Muscle of leg (tissue), 3 donors: ENCODE measurements at regions not wholly inside any gene's neighbourhood (a gene's known extent, or its start where the extent isn't known, plus 50 kb on each side); places are given as distances from the start of the nearest gene placed in this dataset.

Experiments
- DNase-seq: peaks from one replicate; pipeline ENCODE4 v3.0.0; 2013
- H3K27ac ChIP-seq: one replicate; pipeline ENCODE4 v1.5.1; 2013; ENCODE audit warnings: mild to moderate bottlenecking, low read length, control low read depth
- H3K27me3 ChIP-seq: one replicate; pipeline ENCODE4 v1.6.1; 2013; ENCODE audit warnings: low read length; ENCODE audit not compliant: control insufficient read depth, insufficient read depth
- H3K36me3 ChIP-seq: one replicate; pipeline ENCODE4 v1.6.1; 2013; ENCODE audit warnings: low read length; ENCODE audit not compliant: control insufficient read depth, insufficient read depth
- H3K4me1 ChIP-seq: one replicate; pipeline ENCODE4 v1.6.1; 2013; ENCODE audit warnings: low read length; ENCODE audit not compliant: control insufficient read depth, insufficient read depth
- H3K4me3 ChIP-seq: one replicate; pipeline ENCODE4 v1.5.1; 2013; ENCODE audit warnings: low read length, control low read depth
- H3K9me3 ChIP-seq: replicated peaks from 2 replicates; pipeline ENCODE4 v1.6.1; 2013; ENCODE audit warnings: low read depth, low read length; ENCODE audit not compliant: control insufficient read depth
- WGBS: methylation state at CpG from one replicate; pipeline ENCODE4 v1.1.5; 2013; ENCODE audit warnings: missing lambda C conversion rate; ENCODE audit not compliant: insufficient coverage; 5-methylcytosine and 5-hydroxymethylcytosine counted together

DNA sequence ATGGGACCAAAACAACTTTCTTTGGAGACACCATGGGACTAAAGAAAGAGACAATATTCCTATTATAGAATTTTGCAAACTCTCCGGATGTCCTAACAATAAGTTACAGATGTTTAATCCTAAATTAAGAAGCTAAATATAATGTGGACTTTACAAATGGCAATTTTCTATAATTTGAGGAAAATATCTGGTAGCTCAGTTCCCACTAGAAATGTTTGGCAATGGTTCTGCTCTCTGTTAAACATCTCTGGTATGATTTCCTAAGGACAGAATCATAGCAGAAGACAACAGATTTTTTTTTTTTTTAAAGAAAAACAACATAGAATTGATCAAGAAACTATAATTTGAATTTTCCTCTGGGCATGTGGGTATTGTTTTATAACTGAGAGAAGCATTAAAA lies 232.8 kb downstream of the ENC1 start:
- no peaks in the 10 kb centered on the region for H3K36me3 ChIP-seq
- H3K27me3 ChIP-seq = no peaks in the 10 kb centered on the region
- peaks cover 15% of the 10 kb centered on the region for H3K4me1 ChIP-seq
- no peak overlapping the region for H3K27ac ChIP-seq
- no CpG with 5 or more reads among the region's 1 CpG for WGBS
- H3K4me3 ChIP-seq = no peak overlapping the region
- DNase-seq = peak; percentile 81
- H3K9me3 ChIP-seq = no peaks in the 10 kb centered on the region

DNA sequence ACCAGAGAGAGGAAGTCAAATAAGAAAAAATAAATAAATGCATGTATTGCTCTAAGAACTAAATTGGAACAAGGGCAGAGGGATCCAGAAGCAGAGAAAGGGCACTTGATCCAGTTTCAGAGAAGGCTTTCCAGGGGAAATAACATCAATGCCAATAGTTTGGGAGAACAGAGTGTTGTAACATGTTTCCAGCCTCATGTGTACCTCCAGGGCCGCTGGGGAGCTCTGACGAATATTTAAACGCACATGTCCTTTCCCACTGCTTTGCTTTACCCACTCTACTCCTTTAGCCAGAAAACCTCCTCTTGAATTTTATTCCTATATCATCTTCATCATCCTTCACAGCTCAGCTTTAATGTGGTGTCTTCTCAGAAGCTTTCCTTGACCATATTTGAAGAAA lies 233.7 kb downstream of the ENC1 start:
- no peak for DNase-seq
- H3K9me3 ChIP-seq = no peaks in the 10 kb centered on the region
- H3K27me3 ChIP-seq = no peaks in the 10 kb centered on the region
- no peaks in the 10 kb centered on the region for H3K36me3 ChIP-seq
- H3K27ac ChIP-seq = no peak overlapping the region
- WGBS = 74% methylated on average over 3 of the region's 3 CpGs
- no peak overlapping the region for H3K4me3 ChIP-seq
- peaks cover 15% of the 10 kb centered on the region for H3K4me1 ChIP-seq

DNA sequence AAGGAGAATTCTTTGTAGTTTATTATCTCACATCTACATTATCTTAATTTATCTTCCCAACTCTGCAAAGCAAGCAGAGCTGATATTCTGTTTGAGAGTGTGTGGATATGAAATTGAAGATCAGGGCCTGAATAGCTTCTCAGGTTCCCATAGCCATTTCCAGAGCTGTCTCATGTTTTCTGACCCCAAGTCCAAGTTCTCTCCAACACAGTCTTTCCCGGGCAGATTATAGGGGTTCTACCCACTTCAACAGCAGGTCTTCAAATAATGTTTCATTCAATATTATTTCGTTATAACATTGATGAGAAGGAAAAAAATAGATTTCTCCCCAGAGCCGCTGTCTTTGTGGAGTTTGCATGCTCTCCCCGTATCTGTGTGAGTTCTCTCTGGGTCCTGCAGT lies 234.9 kb downstream of the ENC1 start:
- no peak overlapping the region for H3K4me3 ChIP-seq
- no peak for DNase-seq
- peaks cover 15% of the 10 kb centered on the region for H3K4me1 ChIP-seq
- WGBS = no CpG with 5 or more reads among the region's 4 CpGs
- no peak overlapping the region for H3K27ac ChIP-seq
- no peaks in the 10 kb centered on the region for H3K27me3 ChIP-seq
- no peaks in the 10 kb centered on the region for H3K36me3 ChIP-seq
- no peaks in the 10 kb centered on the region for H3K9me3 ChIP-seq

DNA sequence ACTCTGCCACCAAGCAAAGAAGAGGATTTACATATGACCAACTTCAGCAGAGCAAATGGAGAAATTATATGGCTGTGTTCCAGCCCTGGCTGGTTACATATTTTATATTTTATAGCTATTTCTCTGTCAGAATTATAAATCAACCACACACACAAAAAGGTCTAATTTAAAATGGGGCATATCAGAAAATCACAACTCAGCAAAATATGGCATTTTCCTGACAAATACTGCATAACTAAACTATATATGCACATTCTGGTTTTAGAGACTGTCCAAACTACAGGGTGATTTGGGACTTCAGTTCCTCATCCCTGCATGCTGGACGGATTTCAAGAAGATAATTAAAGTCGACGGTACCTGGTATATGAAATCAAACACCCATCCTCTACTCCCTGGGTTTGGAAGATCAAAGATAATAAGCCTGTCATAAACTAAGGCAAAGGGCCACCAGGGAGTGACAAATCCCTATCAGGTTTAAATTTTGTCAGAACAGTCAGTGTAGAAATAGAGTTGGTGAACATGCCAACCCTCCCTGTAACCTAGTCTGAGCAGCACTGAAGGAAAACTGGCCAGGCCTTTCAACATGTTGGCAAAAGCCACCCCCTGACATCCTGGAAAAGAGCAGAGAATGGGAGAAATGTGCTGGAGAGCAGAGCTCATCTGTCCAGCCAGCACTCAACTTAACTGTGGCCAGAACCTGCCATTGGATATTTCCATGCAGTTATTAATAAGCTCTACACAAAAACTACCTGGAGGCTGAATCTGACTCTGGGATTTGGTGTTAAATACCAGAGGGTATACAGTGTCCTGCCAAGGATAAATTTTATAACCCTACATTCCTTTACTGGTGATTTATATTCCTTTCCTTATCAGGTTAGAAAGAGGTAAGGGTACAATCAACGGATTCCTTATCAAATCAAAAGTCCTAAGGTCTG lies 235.7 kb downstream of the ENC1 start:
- WGBS = no CpG with 5 or more reads among the region's 4 CpGs
- Histone ChIP-seq H3K27ac (no peak overlapping the region), H3K36me3 (no peaks in the 10 kb centered on the region), H3K27me3 (no peaks in the 10 kb centered on the region), H3K4me1 (peaks cover 15% of the 10 kb centered on the region), H3K9me3 (no peaks in the 10 kb centered on the region), H3K4me3 (no peak overlapping the region)
- DNase-seq = peak; percentile 70

DNA sequence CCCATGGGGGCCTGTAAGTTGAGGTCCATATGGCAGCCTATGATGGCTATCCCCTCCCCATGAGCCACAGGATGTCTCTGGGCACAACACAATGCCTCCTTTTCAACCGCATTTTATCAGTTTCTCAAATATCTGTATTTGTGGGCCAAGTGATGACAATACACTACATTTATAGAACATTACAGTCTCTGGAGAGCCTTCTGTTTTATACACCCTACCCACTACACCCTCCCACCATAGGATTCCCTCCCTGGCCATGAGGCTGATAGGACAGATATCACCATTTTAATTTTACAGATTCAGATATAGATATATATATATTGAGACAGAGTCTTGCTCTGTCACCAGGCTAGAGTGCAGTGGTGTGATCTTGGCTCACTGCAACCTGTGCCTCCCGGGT lies 236.8 kb downstream of the ENC1 start:
- no peak for DNase-seq
- peaks cover 5% of the 10 kb centered on the region for H3K4me1 ChIP-seq
- no peaks in the 10 kb centered on the region for H3K36me3 ChIP-seq
- H3K4me3 ChIP-seq = no peak overlapping the region
- H3K27ac ChIP-seq = no peak overlapping the region
- WGBS = 60% methylated on average over 1 of the region's 2 CpGs
- peaks cover 3% of the 10 kb centered on the region for H3K9me3 ChIP-seq
- no peaks in the 10 kb centered on the region for H3K27me3 ChIP-seq

DNA sequence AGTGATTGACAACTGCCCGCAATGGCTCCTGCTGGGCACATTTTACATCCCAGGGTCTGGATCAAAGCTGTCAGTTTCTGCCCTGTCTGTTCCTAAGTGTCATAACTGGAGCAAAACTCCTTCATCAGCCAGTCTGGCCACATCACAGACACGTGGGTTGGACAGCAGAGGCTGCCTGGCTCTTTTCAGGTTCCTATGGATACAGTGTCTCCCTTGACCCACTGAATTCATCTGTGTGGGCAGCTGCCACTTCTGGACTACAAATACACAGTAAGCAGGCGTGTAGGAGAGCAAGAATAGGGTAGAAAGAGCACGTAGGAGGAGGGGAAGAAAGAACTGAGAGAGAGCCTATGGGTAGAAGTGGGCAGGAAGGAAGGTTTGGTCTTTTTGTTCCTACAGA lies 238.0 kb downstream of the ENC1 start:
- no peaks in the 10 kb centered on the region for H3K36me3 ChIP-seq
- no peak overlapping the region for H3K27ac ChIP-seq
- H3K9me3 ChIP-seq = peaks cover 3% of the 10 kb centered on the region
- 80% methylated on average over 2 of the region's 4 CpGs for WGBS
- no peaks in the 10 kb centered on the region for H3K27me3 ChIP-seq
- H3K4me1 ChIP-seq = peaks cover 3% of the 10 kb centered on the region
- no peak overlapping the region for H3K4me3 ChIP-seq
- no peak for DNase-seq

DNA sequence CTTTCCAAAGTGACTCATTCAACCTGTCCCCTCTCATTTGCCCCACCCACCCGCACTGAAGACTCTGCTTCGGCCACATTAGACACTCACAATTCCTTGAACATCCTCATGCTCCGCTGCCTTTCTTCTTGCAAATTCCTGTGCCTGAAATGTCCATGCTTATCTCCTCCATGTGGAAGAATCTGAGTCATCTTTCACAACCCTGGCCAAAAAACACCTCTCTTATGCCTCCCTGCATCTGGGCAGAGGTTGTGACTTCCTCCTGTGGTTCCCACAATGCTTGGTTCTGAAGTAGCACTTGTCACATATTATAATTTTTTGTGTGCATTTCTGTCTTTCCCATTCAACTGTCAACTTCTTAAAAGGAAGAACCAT lies 238.6 kb downstream of the ENC1 start:
- H3K9me3 ChIP-seq = peaks cover 3% of the 10 kb centered on the region
- WGBS = 72% methylated on average over 2 of the region's 3 CpGs
- H3K4me1 ChIP-seq = peaks cover 3% of the 10 kb centered on the region
- DNase-seq = no peak
- no peak overlapping the region for H3K27ac ChIP-seq
- H3K4me3 ChIP-seq = no peak overlapping the region
- H3K27me3 ChIP-seq = no peaks in the 10 kb centered on the region
- no peaks in the 10 kb centered on the region for H3K36me3 ChIP-seq

DNA sequence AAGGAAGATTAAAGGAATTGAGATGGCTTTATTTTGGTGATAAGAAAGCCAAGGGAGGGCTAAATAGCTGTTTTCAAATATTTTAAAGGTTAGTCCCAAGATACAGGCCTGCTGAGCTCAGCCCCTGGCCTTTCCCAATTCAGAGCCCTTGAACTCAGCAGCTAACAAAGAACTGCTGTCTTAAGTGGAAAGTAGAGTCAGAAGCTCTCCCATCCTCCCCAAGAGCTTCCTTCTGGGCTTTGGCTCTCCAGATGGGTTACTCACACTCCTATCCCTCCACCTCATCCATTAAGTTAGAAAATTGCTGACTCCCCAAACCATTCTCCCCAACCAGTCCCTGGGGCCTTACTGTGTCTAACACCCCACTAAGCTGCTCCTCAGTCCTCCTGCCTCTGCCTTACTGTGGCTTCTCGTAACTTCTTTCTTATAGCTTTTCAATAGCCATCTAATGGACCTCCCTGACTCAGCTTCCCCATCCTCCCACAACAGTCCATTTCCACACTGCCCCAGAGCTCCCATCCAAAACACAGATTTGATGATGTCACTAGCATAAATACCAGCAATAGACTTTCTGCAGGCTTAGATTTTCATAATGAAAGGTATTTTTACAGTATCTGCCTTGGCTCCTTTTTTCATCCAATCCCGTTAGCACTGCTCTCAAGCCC lies 239.1 kb downstream of the ENC1 start:
- 78% methylated on average over 2 of the region's 2 CpGs for WGBS
- Histone ChIP-seq H3K36me3 (no peaks in the 10 kb centered on the region), H3K9me3 (peaks cover 3% of the 10 kb centered on the region)

DNA sequence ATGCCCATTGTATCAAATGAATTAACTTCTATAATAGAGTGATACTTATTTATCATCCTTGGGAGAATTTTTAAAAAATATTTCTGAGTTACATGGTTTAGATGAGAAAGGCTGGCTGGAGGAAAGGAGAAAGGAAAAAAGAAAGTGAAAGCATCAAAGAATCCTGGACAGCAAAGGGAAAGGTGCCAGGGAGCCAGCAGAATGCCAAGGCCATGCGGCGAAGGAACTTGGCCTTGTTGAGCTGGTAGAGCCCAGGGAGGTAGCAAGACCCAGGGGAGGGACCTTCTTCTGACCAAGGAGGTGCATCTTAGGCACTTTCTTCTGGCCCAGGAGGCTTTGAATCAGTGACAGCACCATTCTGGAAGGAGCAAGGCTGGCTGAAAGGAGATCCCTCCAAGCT lies 240.5 kb downstream of the ENC1 start:
- WGBS = 97% methylated on average over 2 of the region's 2 CpGs
- Histone ChIP-seq H3K4me3 (no peak overlapping the region), H3K27ac (no peak overlapping the region), H3K27me3 (no peaks in the 10 kb centered on the region), H3K4me1 (peaks cover 5% of the 10 kb centered on the region), H3K9me3 (peaks cover 3% of the 10 kb centered on the region), H3K36me3 (no peaks in the 10 kb centered on the region)
- DNase-seq = no peak

More for the DNA sequence above, 239.1 kb downstream of the ENC1 start:
- H3K4me1 ChIP-seq = peaks cover 5% of the 10 kb centered on the region
- H3K4me3 ChIP-seq = no peak overlapping the region
- no peak for DNase-seq
- H3K27ac ChIP-seq = no peak overlapping the region
- H3K27me3 ChIP-seq = no peaks in the 10 kb centered on the region

DNA sequence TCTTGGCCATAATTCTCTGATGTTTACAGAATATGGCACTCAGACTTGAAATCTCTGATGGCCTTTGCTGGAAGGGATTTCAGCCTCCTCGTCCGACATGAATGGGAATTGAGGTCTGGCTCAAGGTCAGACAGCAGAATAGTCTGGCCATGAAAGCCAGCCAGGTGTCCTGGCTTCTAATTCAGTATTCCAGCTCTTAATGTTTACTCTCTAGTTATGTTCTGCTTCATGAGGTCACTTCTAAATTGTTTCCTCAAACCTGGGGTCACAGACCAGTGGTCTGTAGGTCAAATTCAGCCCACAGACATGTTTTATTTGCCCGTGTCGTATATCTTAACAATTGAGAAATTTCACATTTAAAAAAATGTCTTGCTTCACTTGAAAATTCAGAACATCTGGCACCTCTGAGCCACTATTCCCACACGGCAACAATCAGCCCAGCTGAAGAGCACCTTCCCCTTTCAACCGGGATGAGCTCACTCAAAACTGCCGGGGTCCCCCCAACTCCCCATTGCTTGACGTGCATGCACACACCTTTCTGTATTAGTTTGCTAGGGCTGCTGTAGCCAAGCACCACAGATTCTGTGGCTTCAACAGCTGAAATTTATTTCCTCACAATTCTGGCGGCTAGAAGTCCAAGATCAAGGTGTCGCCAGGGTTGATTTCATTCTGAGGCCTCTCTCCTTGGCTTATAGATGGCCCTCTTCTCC lies 243.5 kb downstream of the ENC1 start:
- no peaks in the 10 kb centered on the region for H3K27me3 ChIP-seq
- peak; percentile 92 for DNase-seq
- 49% methylated on average over 8 of the region's 10 CpGs for WGBS
- H3K27ac ChIP-seq = peak overlapping the region; percentile 5
- no peaks in the 10 kb centered on the region for H3K36me3 ChIP-seq
- H3K9me3 ChIP-seq = peaks cover 3% of the 10 kb centered on the region
- no peak overlapping the region for H3K4me3 ChIP-seq
- peaks cover 7% of the 10 kb centered on the region for H3K4me1 ChIP-seq
